K562 (cell line): ENCODE measurements at regions not wholly inside any gene's neighbourhood (a gene's known extent, or its start where the extent isn't known, plus 50 kb on each side); places are given as distances from the start of the nearest gene placed in this dataset.

Experiments used
- ATAC-seq: fragments of 200-7000 bp; cut with Tn5 transposase; 3 replicates; pipeline ENCODE4 v1.9.1; 2020; ENCODE audit warnings: moderate library complexity
- BruUV-seq: library from RNA; stranded (reverse); fragments of 400-500 nt; replicated peaks from 2 replicates; lab custom pipeline; 2021; lab: Mats Ljungman, UMichigan
- CTCF ChIA-PET: fragments of 300-600 bp; formaldehyde crosslinking; extraction: SDS; loops from one replicate; lab custom pipeline; 2021; ENCODE audit warnings: low intra/inter-chr PET ratio; lab: Yijun Ruan, JAX
- POLR2A ChIA-PET: fragments of 300-600, 350-650 bp; sonication (Branson Sonifier 250); formaldehyde crosslinking; extraction: SDS; loops from one replicate; lab custom pipeline; 2021; ENCODE audit warnings: antibody characterized with exemption, inconsistent platforms; lab: Yijun Ruan, JAX
- DNase-seq, 4 experiments: peaks; one replicate each; pipeline versions ENCODE4 v3.0.0 to v3.0.0-alpha.2; 2011 to 2018; ENCODE audit warnings: low spot score in 3 of 4, mixed read lengths in 3 of 4; ENCODE audit errors: extremely low read depth in 1 of 4
- FAIRE-seq: peaks from 2 replicates; lab custom pipeline; 2011; peaks lifted over from hg19 to GRCh38; lab: Jason Lieb, UNC
- H2AFZ ChIP-seq: 2 replicates; pipeline ENCODE4 v1.6.0; 2011; ENCODE audit warnings: low read depth, low read length, control low read depth, inconsistent platforms
- H3K27ac ChIP-seq: fragments of 200-600 bp; 3 replicates; pipeline ENCODE4 v1.8.0; 2011; ENCODE audit warnings: low read depth, mild to moderate bottlenecking, control low read depth, inconsistent platforms, low read length, moderate library complexity, mixed read lengths; ENCODE audit errors: extremely low read depth
- H3K27me3 ChIP-seq, 2 experiments: fragments of 300-600 bp in 1 of 2; 2 replicates in 1 of 2; 3 replicates in 1 of 2; pipeline versions ENCODE4 v1.6.0 to v1.8.0; 2011; ENCODE audit warnings: inconsistent platforms in 2 of 2, low read length in 2 of 2, mild to moderate bottlenecking in 1 of 2, mixed read lengths in 1 of 2, moderate library complexity in 1 of 2; ENCODE audit not compliant: control insufficient read depth in 2 of 2, insufficient read depth in 2 of 2
- H3K36me3 ChIP-seq: fragments of 300-600 bp; 3 replicates; pipeline ENCODE4 v1.8.0; 2011; ENCODE audit warnings: mild to moderate bottlenecking, low read length, inconsistent platforms; ENCODE audit not compliant: control insufficient read depth, insufficient read depth
- H3K4me1 ChIP-seq, 2 experiments: fragments of 200-600 bp in 1 of 2; replicated peaks in 1 of 2; 2 replicates in 1 of 2; 3 replicates in 1 of 2; pipeline versions ENCODE4 v1.5.1 to v1.8.0; 2011; ENCODE audit warnings: inconsistent platforms in 2 of 2, low read length in 2 of 2, mild to moderate bottlenecking in 1 of 2, mixed read lengths in 1 of 2, moderate library complexity in 1 of 2; ENCODE audit not compliant: control insufficient read depth in 2 of 2, insufficient read depth in 2 of 2
- H3K4me2 ChIP-seq: 2 replicates; pipeline ENCODE4 v1.6.1; 2011; ENCODE audit warnings: low read length, control low read depth, inconsistent platforms, mixed read lengths; ENCODE audit not compliant: insufficient read depth
- H3K4me3 ChIP-seq: fragments of 200-600 bp; sonication (generic), shearing (Covaris generic); 2 replicates; pipeline ENCODE4 v1.5.1; 2016; ENCODE audit warnings: control low read depth, inconsistent platforms
- H3K79me2 ChIP-seq: fragments of 200-600 bp; 3 replicates; pipeline ENCODE4 v1.8.0; 2011; ENCODE audit warnings: low read length, inconsistent platforms; ENCODE audit not compliant: control insufficient read depth, insufficient read depth
- H3K9ac ChIP-seq, 2 experiments: 2 replicates each; pipeline versions ENCODE4 v1.6.0 to v1.6.1; 2011; ENCODE audit warnings: low read depth in 2 of 2, low read length in 2 of 2, control low read depth in 1 of 2, inconsistent platforms in 1 of 2, mild to moderate bottlenecking in 1 of 2, mixed read lengths in 1 of 2; ENCODE audit not compliant: insufficient read depth in 1 of 2
- H3K9me1 ChIP-seq: one replicate; pipeline ENCODE4 v1.6.0; 2011; ENCODE audit warnings: inconsistent platforms, mild to moderate bottlenecking, low read length, moderate library complexity; ENCODE audit not compliant: control insufficient read depth, insufficient read depth
- H3K9me3 ChIP-seq: replicated peaks from 2 replicates; pipeline ENCODE4 v1.5.1; 2011; ENCODE audit warnings: low read depth, low read length, inconsistent platforms; ENCODE audit not compliant: control insufficient read depth, insufficient read depth
- H4K20me1 ChIP-seq: replicated peaks from 2 replicates; pipeline ENCODE4 v1.6.1; 2011; ENCODE audit warnings: low read length, inconsistent platforms, mixed read lengths; ENCODE audit not compliant: control insufficient read depth, insufficient read depth
- CBFA2T2 ChIP-seq: fragments of 450-650 bp; conservative IDR thresholded peaks from 2 replicates; pipeline ENCODE4 v1.6.1; 2017; ENCODE audit warnings: mild to moderate bottlenecking
- FOXJ2 ChIP-seq: fragments of 200-800 bp; sonication (Bioruptor generic); IDR thresholded peaks from 2 replicates; pipeline ENCODE4 v1.6.1; 2016; ENCODE audit warnings: missing genetic modification characterization, missing compliant biosample characterization
- GTF2F1 ChIP-seq: IDR thresholded peaks from 2 replicates; pipeline ENCODE4 v1.6.1; 2011; ENCODE audit warnings: low read depth, low read length, improper control_type of control experiment
- IFI16 ChIP-seq: fragments of 250-450 bp; sonication (Bioruptor Pico); IDR thresholded peaks from 2 replicates; pipeline ENCODE4 v2.1.2; 2022; ENCODE audit warnings: mild to moderate bottlenecking, inconsistent platforms
- NR2C2 ChIP-seq, 2 experiments: fragments of 200-800 bp in 1 of 2; sonication (Bioruptor generic) in 1 of 2; sonication (generic) in 1 of 2; formaldehyde crosslinking in 1 of 2; IDR thresholded peaks; 2 replicates each; pipeline versions ENCODE4 v1.6.1 to v1.8.0; 2016 to 2022; ENCODE audit warnings: mild to moderate bottlenecking in 1 of 2, missing compliant biosample characterization in 1 of 2, missing genetic modification characterization in 1 of 2, missing genetic modification reagents in 1 of 2
- POU5F1 ChIP-seq: fragments of 150-350 bp; IDR thresholded peaks from 2 replicates; pipeline ENCODE4 v1.6.1; 2014; ENCODE audit warnings: borderline replicate concordance, low read length, low read depth, mild to moderate bottlenecking; ENCODE audit not compliant: partially characterized antibody
- YBX1 ChIP-seq: fragments of 450-650 bp; IDR thresholded peaks from 2 replicates; pipeline ENCODE4 v1.7.1; 2016; ENCODE audit warnings: mild to moderate bottlenecking
- ZBTB43 ChIP-seq: sonication (generic); formaldehyde crosslinking; IDR thresholded peaks from 2 replicates; pipeline ENCODE4 v1.8.0; 2023; ENCODE audit warnings: mild to moderate bottlenecking, missing genetic modification reagents
- ZNF12 ChIP-seq: sonication (generic); formaldehyde crosslinking; IDR thresholded peaks from 2 replicates; pipeline ENCODE4 v1.4.0; 2020; ENCODE audit warnings: mild to moderate bottlenecking, missing genetic modification reagents
- ZNF165 ChIP-seq: fragments of 250-450 bp; sonication (Bioruptor Pico); IDR thresholded peaks from 2 replicates; pipeline ENCODE4 v1.4.0; 2020; ENCODE audit warnings: borderline replicate concordance
- WGBS: fragments of 100-300 bp; shearing (Covaris generic); methylation state at CpG from one replicate; pipeline ENCODE4 v1.1.6; 2016; ENCODE audit warnings: low coverage, mixed read lengths; ENCODE audit not compliant: insufficient coverage; ENCODE audit errors: missing lambda C conversion rate; 5-methylcytosine and 5-hydroxymethylcytosine counted together
- in situ Hi-C: fragments of 300-500 bp; cut with MboI; formaldehyde crosslinking; loops from 4 replicates; pipeline ENCODE4 v1.15.0; 2018; ENCODE audit warnings: inconsistent platforms, mixed read lengths
- intact Hi-C: fragments of 100-400 bp; cut with micrococcal nuclease; formaldehyde crosslinking; loops from 2 replicates; pipeline ENCODE4 v1.14.2; 2022
- TF ChIP-seq, protein P1 (sequence below): fragments of 450-650 bp; IDR thresholded peaks from 2 replicates; pipeline ENCODE4 v1.6.1; 2016; ENCODE audit warnings: mild to moderate bottlenecking
- TF ChIP-seq, protein P2 (sequence below): fragments of 450-650 bp; IDR thresholded peaks from 2 replicates; pipeline ENCODE4 v1.6.1; 2016; ENCODE audit warnings: borderline replicate concordance

DNA sequence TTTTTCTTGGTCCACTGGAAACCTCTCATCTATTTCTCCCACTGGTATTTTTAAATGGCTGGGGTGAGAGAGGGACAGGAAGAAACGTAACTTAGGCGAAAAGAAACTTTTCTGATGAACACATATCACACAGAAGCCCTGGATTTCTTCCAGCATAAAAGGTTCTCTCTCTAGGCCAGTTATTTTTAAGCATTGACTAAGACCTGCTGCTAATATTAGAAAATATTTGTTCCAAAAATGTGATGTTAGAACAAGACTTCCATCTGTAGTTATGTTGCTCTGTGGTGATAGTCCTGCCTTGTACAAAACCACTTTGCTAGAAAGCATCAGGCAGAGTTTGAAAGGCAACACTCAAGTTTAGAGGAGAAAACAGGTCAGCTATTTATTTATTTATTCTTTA, 537.7 kb downstream of the MCTP2 start:
- H4K20me1 ChIP-seq = no peaks in the 10 kb centered on the region
- no peaks in the 10 kb centered on the region for H3K9me3 ChIP-seq
- FAIRE-seq (no peak), DNase-seq (no peak), ATAC-seq (no peak)
- H3K9ac ChIP-seq = no peak overlapping the region
- in situ Hi-C loops = no loop called here
- 4% methylated on average over 2 of the region's 2 CpGs for WGBS
- TF ChIP-seq GTF2F1 = no peak
- no peak for TF ChIP-seq ZBTB43 (CRISPR knock-in tag)
- no peak for TF ChIP-seq POU5F1
- no peak for TF ChIP-seq ZNF165 (CRISPR knock-in tag)
- no peak for TF ChIP-seq IFI16
- TF ChIP-seq FOXJ2 (tag) = no peak
- TF ChIP-seq NR2C2 (CRISPR knock-in tag; IDR thresholded peaks at IDR 0.05) = no peak
- no peak for TF ChIP-seq NR2C2 (tag; IDR thresholded peaks at IDR 0.05)
- no peak for TF ChIP-seq ZNF12 (CRISPR knock-in tag)
- no peak for TF ChIP-seq YBX1
- TF ChIP-seq, protein P1, sequence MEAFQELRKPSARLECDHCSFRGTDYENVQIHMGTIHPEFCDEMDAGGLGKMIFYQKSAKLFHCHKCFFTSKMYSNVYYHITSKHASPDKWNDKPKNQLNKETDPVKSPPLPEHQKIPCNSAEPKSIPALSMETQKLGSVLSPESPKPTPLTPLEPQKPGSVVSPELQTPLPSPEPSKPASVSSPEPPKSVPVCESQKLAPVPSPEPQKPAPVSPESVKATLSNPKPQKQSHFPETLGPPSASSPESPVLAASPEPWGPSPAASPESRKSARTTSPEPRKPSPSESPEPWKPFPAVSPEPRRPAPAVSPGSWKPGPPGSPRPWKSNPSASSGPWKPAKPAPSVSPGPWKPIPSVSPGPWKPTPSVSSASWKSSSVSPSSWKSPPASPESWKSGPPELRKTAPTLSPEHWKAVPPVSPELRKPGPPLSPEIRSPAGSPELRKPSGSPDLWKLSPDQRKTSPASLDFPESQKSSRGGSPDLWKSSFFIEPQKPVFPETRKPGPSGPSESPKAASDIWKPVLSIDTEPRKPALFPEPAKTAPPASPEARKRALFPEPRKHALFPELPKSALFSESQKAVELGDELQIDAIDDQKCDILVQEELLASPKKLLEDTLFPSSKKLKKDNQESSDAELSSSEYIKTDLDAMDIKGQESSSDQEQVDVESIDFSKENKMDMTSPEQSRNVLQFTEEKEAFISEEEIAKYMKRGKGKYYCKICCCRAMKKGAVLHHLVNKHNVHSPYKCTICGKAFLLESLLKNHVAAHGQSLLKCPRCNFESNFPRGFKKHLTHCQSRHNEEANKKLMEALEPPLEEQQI = no peak
- TF ChIP-seq CBFA2T2 = no peak
- TF ChIP-seq, protein P2, sequence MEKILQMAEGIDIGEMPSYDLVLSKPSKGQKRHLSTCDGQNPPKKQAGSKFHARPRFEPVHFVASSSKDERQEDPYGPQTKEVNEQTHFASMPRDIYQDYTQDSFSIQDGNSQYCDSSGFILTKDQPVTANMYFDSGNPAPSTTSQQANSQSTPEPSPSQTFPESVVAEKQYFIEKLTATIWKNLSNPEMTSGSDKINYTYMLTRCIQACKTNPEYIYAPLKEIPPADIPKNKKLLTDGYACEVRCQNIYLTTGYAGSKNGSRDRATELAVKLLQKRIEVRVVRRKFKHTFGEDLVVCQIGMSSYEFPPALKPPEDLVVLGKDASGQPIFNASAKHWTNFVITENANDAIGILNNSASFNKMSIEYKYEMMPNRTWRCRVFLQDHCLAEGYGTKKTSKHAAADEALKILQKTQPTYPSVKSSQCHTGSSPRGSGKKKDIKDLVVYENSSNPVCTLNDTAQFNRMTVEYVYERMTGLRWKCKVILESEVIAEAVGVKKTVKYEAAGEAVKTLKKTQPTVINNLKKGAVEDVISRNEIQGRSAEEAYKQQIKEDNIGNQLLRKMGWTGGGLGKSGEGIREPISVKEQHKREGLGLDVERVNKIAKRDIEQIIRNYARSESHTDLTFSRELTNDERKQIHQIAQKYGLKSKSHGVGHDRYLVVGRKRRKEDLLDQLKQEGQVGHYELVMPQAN = no peak
- H3K4me1 ChIP-seq = no peaks in the 10 kb centered on the region
- no peaks in the 10 kb centered on the region for H3K9me1 ChIP-seq
- no peak overlapping the region for H3K27ac ChIP-seq
- no peaks in the 10 kb centered on the region for H3K36me3 ChIP-seq
- no peak overlapping the region for H3K4me3 ChIP-seq
- ChIA-PET POLR2A (no interaction called here), CTCF (no interaction called here)
- intact Hi-C loops = no loop called here
- H3K27me3 ChIP-seq = peaks cover 0 to 5% of the 10 kb centered on the region in 2 experiments; a peak in 3 of 5 replicates
- no peak overlapping the region for H3K4me2 ChIP-seq
- no peaks in the 10 kb centered on the region for H3K79me2 ChIP-seq
- no peak overlapping the region for H2AFZ ChIP-seq
- no TSS peak for BruUV-seq
